HG02970 (cell line): ENCODE measurements at regions not wholly inside any gene's neighbourhood (a gene's known extent, or its start where the extent isn't known, plus 50 kb on each side); places are given as distances from the start of the nearest gene placed in this dataset.

Experiments used
- ATAC-seq: cut with Tn5 transposase; IDR thresholded peaks from one replicate; pipeline ENCODE4 v1.9.1; 2021; ENCODE audit warnings: mild to moderate bottlenecking, moderate library complexity, moderate number of reproducible peaks; ENCODE audit not compliant: unreplicated experiment, low FRiP score

DNA sequence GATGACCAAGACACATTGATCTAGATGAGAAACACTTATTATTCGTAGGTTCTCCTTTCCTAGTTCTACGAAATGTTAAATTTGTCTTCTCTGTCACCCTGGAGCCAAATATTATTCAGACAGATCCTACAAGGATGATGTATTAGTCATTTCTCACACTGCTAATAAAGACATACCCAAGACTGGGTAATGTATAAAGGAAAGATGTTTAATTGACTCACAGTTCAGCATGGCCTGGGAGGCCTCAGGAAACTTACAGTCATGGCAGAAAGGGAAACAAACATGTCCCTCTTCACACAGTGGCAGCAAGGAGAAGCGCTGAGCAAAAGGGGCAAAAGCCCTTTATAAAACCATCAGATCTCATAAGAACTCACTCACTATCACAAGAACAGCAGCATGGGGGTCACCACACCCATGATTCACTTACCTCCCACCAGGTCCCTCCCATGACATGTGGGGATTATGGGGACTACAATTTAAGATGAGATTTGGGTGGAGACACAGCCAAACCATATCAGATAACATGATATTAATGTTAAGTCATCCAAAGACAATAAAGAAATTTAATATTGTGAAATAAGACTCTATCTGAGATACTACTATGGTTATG lies 1248.8 kb upstream of the SLC10A2 start:
- no peak for ATAC-seq

- no peak for ATAC-seq
Measured at GRCh38 chr13:104314321-104314720, 1248.1 kb upstream of the SLC10A2 start.

DNA sequence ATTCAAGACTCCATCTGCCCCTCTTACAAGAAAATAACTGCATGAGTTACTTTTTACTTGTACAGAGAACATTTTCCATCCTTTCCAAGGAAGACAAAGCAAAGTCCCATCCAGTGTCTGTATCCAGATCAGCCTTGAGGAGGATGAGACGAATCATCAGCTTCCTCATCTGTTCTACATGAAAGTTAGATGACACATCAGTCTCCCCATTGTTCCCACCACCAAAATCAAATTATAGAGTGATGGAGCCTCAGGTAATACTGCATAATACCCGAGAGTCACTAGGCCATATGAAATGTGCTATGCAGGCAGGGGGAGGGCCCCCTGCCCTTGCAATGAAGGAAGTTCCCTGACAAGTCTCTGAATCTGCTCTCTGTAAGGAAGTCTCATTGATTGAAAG lies 1244.6 kb upstream of the SLC10A2 start:
- ATAC-seq, result no peak

DNA sequence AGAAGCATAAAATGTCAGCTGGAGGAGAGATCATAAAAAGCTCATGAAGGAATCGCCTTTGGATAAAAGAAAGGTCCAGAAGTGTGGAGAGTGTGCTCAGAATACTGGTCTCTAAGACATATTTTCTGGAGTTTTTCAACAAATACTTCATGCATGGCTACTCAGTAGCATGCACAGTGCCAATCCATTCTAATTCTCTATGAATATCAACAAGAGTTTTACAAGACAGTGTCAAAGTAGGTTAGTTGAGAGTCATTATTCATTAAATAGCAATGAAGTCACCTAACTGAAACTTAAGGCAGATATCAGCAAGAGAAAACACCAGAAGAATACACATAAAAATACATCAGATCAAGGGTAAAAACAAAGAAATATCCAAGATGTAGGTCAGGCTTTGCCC lies 1243.2 kb upstream of the SLC10A2 start:
- ATAC-seq, result no peak

- ATAC-seq, result no peak
Measured at GRCh38 chr13:104301171-104301975, 1235.2 kb upstream of the SLC10A2 start.

DNA sequence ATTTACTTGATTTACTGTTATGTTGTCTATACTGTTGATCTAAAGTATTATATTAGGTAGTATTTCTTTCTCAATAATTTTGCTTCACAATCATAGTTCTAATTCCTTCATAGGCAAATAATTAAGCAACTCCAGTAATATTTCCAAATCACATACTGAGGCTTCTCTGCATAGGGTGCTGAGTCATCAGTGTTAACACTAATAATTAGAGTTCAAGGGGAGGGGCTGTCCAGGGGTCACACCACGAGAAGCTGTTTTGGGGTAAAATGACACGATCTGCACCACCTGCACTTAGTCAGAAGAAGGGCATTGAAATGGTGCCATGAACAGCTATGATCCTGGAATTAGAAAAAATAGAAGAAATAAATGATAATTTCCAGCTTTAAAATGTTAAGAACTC lies 1230.9 kb upstream of the SLC10A2 start:
- no peak for ATAC-seq

GRCh38 chr13:104296286-104296685 lies 1230.1 kb upstream of the SLC10A2 start:
- ATAC-seq, result no peak

DNA sequence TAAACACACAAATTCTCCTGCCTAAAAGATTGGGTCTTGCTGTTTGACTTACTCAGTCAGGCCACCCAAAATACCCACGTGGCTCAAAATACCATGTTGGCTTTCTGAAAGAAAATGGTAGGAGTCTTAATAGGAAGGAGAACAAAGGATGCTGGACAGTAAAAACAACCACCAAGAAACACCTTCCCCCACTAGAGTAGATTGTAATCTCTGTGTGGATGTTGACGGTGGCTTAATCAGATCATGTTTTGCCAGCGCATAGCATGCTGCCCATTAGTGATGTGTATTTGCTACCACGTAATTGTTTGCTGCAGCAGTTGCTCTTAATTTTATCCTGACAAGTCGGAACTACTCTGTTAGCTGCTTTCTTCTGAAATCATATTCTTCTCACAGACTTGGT lies 1229.3 kb upstream of the SLC10A2 start:
- ATAC-seq, result no peak

DNA sequence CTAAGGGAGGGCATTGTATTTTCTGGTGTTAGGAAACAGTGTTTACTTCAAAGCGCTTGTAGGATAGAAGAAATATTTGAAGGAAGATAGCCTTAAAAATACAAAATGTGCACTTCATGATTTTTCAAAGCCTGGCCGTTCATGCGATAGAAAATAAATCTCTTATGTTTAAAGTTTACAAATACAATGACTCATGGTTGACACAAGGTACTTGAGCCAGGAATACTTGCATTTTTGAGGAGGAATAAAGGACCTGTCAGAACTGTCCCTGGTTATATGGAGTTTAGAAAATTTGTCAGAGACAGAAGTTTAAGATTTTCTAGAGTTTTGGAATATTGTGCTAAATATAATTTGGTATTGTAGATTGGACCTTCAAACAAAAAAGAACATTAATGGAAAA lies 1223.2 kb upstream of the SLC10A2 start:
- no peak for ATAC-seq

DNA sequence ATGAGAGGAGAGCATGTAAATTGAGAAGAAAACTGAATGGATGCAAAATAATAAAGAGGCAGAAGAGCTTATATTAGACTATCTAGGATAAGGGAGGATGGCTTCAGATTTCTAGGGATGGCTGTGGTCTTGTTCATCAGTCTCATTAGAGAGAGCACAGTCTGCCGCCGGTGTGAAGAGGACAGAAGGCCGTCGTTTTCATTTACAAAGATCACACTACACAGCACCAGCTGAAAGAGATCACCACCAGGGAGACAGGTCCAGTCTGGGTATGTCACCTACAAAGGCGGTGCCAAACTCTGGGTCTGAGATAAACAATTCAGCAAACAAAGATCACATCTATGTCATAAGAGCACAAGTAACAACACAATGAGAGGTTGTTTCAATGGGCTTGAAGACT lies 1222.3 kb upstream of the SLC10A2 start:
- ATAC-seq, result no peak

DNA sequence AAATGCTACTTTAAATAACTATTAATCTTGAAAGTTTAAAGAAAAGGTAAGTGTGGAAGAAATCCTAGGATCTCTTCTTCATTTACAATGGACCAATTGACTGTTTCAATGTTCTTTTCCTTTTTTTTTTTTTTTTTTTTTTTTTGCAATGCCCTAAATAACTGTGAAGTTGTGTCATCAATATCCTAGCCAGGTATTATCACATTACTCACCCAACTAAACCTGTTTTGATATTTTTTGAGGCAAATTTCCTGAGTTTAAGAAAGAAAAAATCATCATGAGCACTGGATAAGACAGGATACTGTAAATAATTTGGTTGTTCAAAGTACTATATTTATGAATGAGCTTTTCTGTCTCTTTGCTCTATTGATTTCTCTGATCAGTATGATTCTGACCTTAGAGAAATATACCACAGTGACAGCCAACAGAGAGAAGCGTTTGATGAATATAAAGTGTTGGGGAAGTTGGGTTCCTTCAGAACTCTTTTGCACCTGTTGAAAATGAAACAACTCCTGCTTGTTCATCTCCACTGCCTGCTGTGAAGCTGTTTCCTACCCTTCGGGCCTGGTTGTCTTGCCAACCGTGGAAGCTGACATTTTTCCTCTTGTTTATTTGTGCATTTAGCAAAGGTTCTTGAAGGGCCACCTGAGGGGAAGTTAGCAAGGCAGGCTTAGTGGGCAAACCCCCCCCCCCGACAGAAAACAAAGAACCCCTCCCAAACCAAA lies 1220.5 kb upstream of the SLC10A2 start:
- ATAC-seq, result no peak

- no peak for ATAC-seq
Measured at GRCh38 chr13:104281910-104282309, 1215.7 kb upstream of the SLC10A2 start.

GRCh38 chr13:104270731-104271130 lies 1204.5 kb upstream of the SLC10A2 start:
- no peak for ATAC-seq

- no peak for ATAC-seq
Measured at GRCh38 chr13:104267206-104267811, 1201.1 kb upstream of the SLC10A2 start.

- ATAC-seq, result no peak
Measured at GRCh38 chr13:104256701-104257100, 1190.5 kb upstream of the SLC10A2 start.

DNA sequence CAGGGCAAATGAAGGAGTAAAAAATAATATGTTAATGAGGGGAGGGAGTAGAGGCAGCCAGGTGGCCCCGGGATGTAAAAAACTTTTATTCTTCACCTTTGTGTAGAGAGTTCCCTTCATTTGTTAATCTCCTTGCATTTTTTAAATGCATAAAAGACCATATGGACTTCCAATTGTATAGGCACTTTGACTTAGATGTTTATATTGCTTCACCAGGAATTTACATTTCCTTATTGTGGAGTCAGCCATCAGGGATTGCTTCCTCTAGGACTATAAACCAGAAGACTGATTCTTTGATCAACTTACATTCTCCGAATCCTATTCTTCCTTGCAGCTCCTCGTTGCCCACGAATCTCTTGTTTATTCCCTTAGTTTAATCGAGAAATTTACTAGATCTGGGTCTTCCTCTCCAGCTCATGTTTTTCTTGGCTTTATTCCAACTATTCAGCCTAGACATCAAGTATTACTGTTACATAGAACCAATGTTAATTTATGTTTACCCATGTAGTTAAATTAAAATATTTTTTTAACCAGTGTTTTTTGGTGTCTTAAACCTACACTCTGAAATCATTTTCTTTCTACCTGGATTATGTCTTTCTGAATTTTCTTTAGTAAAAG lies 1187.0 kb upstream of the SLC10A2 start:
- ATAC-seq, result no peak

- ATAC-seq, result no peak
Measured at GRCh38 chr13:104251931-104252330, 1185.7 kb upstream of the SLC10A2 start.

DNA sequence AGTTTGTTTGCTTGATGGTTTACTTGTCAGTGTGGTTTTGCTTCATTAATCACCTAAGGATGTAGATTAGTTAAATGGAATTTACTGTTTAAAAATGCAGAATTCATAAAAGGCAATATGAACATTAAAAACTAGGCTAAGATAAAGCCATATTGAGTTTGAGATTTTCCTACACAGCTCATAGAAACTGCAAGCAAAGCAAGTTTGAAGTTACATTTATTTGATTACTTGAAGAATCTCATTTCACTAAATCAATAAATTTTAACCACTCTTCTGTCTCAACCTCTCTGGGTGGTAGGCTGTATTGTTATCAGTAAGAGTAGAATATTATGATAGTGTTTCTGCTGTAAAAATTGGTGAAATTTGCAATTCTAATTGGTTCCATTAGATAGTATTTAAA lies 1180.7 kb upstream of the SLC10A2 start:
- ATAC-seq, result no peak

GRCh38 chr13:104206450-104207044 lies 1140.3 kb upstream of the SLC10A2 start:
- ATAC-seq, result no peak

- ATAC-seq, result no peak
Measured at GRCh38 chr13:104204177-104204576, 1138.0 kb upstream of the SLC10A2 start.
